GM12875 (cell line): ENCODE measurements at regions not wholly inside any gene's neighbourhood (a gene's known extent, or its start where the extent isn't known, plus 50 kb on each side); places are given as distances from the start of the nearest gene placed in this dataset.
"Not testable (repeated sequence)": the region's sequence is repeated elsewhere in the genome, so short reads cannot be mapped to it uniquely, and the experiment has no call there.

Experiments
- H3K4me3 ChIP-seq: one replicate; pipeline ENCODE4 v1.5.1; 2011; ENCODE audit warnings: low read depth, low read length, control low read depth
- CTCF ChIP-seq: IDR thresholded peaks from 2 replicates; pipeline ENCODE4 v1.5.1; 2011; ENCODE audit warnings: low read depth, mild to moderate bottlenecking, control low read depth, inconsistent platforms, low read length, moderate library complexity, borderline replicate concordance; ENCODE audit not compliant: insufficient read depth

- H3K4me3 ChIP-seq, result no peak overlapping the region
- TF ChIP-seq CTCF, result no peak
Measured at GRCh38 chr6:150689900-150690590, 90.4 kb downstream of the PLEKHG1 start.

GRCh38 chr6:150690681-150691080 lies 91.0 kb downstream of the PLEKHG1 start:
- no peak for TF ChIP-seq CTCF
- no peak overlapping the region for H3K4me3 ChIP-seq

- no peak for TF ChIP-seq CTCF
- no peak overlapping the region for H3K4me3 ChIP-seq
Measured at GRCh38 chr6:150691463-150691862, 91.8 kb downstream of the PLEKHG1 start.

DNA sequence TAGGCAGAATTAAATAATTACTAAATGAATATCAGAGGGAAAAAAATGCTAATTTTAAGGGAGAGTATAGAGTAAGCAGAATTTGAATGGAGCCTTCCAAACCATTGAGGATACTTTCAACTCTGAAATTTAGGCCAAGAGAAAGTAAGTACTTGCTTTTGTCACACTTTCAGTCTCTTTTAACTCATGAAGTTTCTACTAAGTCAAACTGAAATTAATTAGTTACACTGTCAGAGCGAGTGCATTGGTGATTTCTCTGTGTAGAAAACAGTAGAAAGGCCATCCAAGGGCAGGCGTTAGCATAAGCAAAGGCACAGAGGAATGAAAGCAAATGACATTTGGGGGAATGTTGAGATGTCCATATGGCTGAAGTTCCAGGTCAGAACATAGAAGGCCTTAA lies 92.9 kb downstream of the PLEKHG1 start:
- TF ChIP-seq CTCF, result no peak
- no peak overlapping the region for H3K4me3 ChIP-seq

DNA sequence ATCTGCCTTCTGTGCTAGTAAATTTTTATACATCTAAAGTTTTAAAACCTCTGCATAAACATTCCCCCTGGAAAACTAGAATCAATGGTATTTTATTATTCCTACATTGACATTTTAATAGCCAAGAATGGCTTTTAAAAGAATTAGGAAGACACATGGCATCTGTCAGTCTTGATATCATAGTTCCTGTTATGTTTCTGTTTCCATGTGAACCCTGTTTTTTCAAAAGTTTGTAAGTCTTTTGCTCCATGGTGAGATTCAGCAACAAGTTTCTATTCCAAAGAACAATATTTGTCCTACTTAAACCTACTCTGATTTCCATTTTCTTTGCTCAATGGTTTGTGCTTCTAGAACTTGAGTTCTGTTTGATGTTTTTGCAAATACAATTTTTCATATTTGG lies 95.2 kb downstream of the PLEKHG1 start:
- H3K4me3 ChIP-seq, result no peak overlapping the region
- no peak for TF ChIP-seq CTCF

DNA sequence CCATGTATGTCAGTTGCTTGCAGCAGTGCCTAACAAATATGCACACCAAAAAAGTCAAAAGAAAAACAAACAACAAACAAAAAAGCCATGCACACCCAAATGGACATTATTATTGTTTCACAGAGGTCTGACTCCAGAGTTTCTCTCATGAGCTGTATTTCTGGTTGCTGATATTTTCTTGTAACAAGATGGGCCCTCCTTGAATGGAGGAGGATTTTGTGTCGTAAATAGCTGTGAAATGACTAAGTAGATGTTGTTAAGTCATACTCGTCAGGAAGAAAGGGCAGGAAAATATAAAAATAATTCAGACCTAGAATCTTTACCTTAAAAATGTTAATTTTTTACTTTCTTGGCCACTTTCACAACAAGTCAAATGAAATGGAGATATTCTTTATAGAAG lies 96.0 kb downstream of the PLEKHG1 start:
- no peak overlapping the region for H3K4me3 ChIP-seq
- no peak for TF ChIP-seq CTCF

GRCh38 chr6:150696190-150696589 lies 96.5 kb downstream of the PLEKHG1 start:
- no peak overlapping the region for H3K4me3 ChIP-seq
- no peak for TF ChIP-seq CTCF

DNA sequence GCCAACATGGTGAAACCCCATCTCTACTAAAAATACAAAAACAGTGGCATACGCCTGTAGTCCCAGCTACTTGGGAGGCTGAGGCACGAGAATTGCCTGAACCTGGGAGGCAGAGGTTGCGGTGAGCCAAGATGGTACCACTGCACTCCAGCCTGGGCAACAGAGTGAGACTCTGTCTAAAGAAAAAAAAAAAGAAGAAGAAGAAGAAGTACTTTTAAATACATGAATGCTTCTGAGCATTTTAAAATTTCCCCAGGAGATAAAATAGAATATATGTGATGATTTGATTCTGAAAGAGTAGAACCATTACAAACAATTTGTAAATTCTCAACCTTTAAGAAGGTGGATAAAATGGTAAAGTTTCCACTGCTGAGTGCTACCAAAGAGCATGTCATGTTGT lies 97.2 kb downstream of the PLEKHG1 start:
- H3K4me3 ChIP-seq, result not testable (repeated sequence)
